GM18519 (cell line): ENCODE measurements at regions not wholly inside any gene's neighbourhood (a gene's known extent, or its start where the extent isn't known, plus 50 kb on each side); places are given as distances from the start of the nearest gene placed in this dataset.

Experiments
- ATAC-seq: cut with Tn5 transposase; IDR thresholded peaks from one replicate; pipeline ENCODE4 v1.9.1; 2021; ENCODE audit warnings: mild to moderate bottlenecking, moderate library complexity; ENCODE audit not compliant: unreplicated experiment, low FRiP score

DNA sequence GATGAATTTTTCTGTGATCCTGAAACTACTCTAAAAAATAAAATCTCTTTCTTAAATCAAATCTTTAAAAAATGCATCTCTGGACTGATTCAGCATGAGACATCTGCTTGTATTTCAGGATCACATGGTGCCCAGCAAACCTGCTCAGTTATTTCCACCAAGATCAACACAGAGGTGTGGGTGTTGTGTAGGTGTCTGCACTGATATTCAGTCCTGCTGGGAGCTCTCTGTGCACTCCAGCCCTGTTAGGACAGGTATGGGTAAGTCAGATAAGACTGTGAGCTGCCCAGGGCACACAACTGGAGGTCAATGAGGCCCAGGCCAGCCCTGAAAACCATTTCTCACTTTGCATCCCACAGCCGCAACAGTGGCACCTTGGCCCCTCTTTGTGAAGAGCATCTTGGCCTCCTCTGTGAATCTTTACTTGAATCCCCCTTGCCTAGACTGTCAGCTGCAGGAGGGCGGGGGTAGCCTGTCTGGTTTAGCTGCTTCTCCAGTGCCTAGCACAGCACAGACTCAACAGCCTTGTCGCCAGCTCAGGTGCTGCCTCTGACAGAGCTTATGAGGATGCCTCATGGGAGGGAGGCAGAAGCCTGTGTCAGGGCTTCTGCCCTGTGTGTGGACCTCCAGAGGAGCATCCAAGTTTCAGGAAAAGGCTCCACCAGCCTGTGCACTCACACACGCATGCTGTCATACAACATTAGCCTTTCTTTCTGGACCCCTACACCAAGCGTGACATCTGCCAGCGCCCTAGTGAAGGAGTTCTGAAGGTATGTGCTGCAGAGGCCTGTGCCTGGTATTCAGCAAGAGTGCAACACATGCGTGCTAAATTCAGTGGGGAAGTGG, 187.6 kb upstream of the CST7 start:
- no peak for ATAC-seq

DNA sequence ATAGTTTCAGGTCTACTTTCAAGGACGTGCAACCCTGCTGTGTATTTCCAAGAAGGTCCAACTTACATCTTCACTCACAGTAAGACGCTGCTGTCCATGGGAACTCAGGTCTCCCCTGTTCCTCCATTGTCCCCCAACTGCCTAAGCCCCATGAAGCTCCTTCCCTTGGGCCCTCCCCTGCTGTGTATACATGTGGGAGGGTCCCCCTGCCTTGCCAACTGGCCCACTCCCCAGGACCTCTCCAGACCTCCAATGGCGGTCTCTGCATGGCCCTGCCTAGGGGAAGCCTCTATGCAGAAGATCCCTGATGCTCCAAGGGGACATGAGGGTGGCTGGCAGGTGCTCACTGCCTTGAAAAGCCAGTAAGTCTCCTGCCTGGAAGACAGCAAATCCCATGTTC, 186.7 kb upstream of the CST7 start:
- no peak for ATAC-seq

DNA sequence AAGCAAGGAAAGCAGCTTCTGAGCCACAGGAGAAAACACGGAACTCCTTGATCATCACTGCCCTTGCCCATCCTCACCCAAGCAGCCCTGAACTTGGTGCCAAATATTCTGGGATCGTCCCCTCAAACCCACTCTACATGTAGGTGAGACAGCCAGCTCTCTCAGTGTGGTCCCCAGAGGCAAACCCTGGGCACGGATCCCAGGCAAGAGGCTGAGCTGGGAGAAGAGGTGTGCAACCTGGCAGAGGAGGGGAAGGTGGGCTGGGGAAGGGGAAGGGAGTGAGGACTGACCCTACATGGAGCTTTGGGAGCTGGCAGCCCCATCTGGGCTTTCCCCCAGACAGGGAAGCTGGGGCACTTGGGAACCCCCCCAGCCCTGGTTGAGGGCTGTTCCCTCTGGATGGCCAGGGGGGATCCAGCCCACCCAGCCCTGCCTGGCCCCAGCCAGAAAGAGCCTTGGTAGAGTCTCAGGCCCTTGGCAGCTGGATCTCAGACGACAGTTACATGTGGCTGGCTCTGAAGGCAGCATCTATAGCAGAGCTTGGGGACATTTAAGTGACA, 186.2 kb upstream of the CST7 start:
- no peak for ATAC-seq

DNA sequence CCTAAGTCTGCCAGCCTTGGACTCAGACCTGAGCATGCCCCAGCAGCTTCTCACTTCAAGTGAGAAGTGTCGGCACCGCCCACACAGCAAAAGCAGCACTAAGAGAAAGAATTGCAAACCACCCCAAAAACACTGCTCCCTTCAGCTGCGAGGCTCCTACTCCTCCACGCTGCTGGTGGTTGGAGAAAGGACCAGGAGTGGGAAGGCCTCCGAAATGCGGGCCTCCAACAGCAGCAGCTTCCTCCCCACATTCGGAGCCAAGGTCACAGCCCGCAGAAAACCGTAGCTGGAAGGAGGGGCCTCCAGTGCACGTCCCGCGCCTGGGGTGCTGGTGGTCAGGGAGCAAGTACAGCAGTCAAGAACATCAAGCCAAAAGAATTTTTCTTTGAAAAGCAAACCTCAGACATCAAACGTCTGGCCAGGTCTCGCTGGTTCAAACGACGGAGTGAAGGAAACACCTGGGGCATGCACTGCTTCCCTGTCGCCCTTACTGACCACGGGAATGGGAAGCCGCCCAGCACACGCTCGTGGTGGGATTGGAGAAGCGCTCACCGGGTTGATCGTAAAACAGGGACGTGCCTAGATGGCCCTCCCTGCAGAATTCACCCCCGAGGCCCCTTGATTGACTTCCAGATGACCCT, 185.6 kb upstream of the CST7 start:
- ATAC-seq, result no peak

DNA sequence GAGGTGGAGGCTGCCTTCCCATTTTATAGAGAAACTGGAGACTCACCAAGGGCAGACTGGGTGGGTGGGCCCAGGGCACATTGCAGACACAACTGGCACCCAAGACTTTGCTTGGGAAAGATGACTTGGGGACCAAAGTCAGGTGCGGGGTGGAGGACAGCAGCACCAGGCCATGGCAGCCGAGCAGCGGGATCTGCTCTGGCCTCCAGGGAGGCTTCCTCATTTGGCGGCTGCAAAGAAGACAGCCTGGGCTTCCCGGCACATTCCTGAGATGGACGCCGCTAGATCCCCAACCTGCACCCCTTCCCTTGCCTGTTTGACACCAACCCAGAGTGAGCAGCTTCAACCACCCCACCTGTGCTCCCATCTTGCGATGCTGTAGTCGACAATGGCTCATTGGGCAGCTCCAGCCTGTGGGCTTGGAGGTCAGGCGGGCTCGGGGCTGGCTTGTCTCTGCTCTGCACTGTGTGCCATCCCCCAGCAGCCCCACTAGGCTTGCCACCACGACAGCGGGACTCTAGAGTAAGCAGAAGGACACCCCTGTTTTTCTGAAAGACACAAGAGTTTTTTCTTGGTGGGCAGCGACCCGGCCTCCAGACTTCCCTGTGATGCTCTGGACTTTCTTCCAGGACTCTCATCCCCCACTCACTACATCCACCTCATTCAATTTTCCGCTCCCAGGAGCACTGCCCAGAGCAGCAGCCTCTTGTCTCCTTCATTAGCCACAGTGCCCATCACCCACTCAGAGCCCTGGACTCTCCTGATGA, 184.9 kb upstream of the CST7 start:
- no peak for ATAC-seq

DNA sequence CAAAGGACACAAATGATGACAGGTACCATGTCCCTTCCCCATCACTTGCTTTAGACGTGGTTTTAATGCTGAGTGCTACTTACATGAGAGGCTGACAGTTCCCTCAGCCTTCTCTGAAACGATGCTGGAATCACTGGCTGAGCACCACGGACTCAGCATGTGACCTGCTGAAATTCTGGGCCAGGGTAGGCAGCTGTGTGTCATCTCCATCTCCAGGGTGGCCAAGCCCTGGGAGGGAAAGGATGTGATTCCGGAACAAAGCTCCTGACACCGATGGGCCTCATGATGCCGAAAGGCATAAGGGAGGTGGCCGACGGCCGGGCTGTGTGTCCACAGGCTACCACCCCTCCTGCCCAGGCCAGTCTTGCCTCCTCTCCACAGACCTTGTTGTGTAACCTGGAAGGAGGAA, 184.3 kb upstream of the CST7 start:
- ATAC-seq, result no peak

DNA sequence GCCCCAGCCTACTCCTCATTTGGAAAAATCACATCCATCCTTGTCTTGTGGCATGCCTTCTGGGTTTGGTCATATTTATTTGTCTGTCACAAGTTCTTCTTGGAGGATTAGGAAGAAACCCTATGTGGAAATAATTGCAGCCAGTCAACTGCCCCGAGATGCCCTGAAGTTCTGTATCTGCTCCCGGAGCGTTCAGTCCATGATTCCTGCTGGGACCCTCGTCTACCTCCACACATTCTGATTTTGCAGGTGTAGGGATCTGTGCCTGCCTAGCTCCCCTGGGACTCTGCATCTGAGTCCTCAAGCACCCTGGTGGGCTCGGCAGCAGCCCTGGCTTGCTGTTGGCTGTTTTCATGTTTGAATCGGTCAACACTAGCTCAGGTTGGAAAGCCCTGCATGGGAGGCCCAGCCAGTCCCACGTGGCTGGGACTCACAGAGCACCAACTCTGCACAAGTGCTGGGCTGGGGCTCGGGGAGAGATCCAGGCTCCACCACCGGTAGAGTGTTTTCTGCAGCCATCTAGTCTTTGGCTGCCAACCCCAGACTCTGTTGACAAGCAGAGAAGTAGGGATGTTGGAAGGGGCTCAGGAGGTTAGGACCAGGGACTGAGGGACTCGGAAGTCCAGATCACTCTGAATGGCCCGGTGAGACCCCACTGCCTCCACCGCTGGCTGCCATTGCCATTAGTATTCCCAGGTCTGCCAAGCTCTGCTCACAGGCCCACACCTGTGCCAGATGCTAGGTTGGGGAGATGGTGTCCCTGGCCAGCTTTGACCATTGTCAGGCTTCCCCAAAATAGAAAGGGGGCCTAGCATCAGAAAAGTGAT, 183.5 kb upstream of the CST7 start:
- no peak for ATAC-seq

DNA sequence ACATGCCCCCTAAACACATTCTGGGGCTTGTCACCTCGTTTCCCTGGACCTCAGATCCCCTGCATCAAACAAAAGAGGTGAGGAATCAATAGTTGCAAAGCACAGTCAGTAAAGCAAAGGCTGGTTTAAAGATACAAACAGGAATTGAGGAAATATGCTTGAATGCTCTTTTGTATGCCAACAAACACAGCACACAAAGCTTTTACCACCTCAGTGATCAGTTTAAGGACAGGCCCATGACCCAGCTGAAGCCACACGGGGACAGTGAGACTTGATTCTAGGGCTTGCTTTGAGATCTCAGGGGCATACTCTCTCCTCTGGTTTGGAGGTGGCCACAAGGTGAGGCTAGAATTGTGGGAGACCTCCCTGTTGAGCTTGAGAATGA, 182.9 kb upstream of the CST7 start:
- no peak for ATAC-seq

DNA sequence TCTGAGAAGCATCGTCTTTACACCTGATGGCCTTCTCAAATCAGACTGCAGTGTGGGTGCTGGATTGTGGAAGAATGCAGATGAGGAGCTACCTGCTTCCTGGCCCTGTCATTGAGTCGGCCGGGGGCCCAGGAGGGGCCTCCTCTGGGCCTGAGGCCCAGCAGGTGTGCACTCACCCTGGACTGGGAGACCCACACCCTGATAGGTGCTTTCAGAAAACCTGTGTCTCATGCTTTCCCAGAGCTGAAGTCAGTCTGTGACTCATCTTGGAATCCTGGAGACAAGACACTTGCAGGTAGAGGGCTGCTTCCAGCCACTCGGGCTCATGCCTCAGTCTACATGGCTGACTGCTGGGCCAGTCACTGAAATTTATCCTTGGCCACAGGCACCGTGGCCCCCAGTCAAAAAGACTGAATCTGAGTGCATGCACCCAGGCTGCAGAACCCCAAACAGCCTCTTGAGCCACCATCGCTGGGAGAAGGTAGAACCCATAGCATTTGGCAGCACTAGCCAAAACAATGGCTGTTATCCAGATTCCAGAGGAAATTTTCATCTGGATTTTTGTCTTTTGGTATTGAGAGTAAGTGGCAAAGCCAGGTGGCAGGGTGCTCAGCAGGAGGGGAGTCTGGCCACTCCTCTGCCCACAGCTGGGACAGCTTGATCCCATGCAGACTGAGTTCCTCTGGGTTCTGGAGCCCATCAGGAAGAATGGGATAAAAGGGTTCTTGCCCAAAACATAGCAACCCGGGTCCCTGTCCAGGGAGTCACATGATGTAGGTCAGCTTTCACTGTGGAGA, 182.0 kb upstream of the CST7 start:
- no peak for ATAC-seq

DNA sequence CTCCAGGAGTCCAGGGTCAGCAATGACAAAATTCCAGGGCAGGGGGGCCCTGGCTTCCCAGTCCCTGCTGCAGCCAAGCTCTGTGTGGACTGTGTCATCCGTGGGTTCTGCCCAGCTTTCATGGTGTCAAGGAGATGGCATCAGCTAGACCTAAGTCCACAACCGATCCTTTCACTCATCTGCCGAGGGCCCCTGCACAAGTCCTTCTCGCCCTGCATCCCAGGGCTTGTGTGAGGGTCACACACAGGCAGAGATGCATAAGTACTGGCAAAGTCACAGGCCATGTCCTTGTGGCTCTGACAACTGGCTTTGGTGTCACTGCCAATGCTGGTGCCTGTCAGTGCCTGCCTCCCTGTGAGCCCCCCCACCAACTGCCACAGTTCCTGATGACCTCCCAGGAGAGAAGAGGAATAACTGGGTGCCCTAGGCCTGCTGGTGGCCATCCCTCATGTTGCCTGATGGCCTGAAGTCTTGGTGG, 181.4 kb upstream of the CST7 start:
- no peak for ATAC-seq

DNA sequence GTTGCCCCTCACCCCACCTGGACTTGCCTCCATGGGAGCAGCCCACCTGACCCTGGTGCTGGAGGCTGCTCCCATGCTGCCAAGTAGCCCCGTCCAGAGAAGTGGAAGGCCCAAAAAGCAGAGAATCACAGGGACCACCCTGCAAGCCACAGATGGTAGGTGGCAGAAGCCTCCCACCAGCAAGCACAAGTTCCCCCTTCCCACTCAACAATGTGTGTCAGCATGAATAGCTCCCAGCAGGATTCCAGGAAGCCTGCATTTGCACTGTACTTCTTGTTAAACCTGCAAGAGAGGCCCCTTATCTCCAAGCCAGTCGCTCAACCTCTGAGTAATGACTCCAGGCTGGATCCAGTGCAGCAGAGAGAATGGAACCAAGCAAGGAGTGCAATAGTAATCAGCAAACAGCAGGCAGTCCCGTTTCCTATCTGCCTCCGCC, 180.8 kb upstream of the CST7 start:
- ATAC-seq, result no peak

DNA sequence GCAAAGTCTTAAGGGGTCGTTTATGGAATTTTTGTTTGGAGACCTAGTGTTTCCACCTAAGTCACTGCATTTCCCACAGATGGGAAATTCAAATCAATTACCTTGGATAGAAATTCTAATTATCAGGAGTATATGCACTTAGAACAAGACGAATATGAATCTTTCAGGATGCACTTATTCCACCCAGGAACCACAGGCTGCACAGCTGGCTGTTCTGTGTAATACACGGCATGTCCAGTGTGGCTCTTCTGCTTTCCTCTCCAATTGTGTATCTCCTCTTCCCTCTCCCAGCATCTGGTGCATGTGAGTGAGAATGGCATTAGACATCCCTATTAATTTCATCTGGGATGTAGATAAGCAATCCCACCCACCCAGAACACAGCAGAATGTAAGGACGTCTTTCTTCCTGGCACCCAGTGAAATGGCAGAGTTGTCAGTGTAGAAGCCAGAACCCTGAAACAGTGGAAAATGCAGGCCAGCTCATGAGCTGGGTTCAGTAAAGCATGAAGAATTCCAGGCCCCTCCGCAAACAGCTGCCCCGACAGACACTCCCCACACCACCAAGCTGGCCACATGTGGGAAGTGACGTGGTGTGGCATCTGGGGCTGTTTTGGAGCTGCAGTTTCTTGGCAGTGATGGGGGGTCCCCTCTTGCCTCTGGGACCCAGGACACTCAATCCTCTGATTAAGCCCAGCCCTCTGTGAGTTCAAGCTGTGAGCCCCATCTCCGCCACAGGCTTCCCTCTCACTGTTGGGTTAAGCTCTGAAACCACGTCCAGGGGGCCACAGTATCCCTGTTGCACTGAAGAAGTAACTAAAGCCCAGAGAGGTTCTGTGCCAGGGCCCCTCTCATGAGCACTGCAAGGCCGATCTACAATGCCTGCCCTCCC, 180.1 kb upstream of the CST7 start:
- ATAC-seq, result no peak

DNA sequence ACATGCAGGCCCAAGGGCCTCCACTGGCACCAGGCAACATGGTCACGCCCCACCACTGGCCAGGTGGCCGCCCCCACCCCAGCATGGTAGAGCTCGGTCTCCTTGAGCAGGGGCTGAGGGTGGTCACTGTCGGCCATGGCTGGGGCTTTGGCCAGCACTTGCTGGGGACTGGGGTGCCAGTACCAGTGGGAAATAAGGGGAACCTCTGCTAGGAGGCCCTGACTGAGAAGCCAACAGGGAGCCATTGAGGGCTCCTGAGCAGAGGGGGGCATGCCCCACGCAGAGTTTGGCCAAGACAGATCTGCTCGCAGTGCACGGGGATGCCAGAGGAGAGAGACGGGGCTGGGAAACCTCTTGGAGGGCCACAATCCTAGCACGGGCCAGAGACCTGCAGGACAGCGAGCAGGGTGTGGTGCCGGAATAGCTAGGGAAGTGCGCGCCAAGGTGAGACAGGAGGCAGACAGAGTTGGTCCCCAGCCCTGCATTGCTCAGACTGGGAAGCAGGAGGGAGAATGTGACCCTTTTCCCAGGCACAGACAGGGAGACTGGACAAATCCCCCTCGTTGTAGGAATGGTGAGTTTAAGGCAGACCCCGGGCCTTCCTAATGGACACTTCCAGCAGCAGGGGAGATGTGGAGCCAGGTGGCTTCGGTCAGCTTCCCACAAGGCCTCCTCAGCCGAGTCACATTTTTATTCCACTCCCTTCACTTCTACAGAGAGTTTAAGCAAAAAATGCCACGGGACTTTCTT, 179.0 kb upstream of the CST7 start:
- no peak for ATAC-seq

DNA sequence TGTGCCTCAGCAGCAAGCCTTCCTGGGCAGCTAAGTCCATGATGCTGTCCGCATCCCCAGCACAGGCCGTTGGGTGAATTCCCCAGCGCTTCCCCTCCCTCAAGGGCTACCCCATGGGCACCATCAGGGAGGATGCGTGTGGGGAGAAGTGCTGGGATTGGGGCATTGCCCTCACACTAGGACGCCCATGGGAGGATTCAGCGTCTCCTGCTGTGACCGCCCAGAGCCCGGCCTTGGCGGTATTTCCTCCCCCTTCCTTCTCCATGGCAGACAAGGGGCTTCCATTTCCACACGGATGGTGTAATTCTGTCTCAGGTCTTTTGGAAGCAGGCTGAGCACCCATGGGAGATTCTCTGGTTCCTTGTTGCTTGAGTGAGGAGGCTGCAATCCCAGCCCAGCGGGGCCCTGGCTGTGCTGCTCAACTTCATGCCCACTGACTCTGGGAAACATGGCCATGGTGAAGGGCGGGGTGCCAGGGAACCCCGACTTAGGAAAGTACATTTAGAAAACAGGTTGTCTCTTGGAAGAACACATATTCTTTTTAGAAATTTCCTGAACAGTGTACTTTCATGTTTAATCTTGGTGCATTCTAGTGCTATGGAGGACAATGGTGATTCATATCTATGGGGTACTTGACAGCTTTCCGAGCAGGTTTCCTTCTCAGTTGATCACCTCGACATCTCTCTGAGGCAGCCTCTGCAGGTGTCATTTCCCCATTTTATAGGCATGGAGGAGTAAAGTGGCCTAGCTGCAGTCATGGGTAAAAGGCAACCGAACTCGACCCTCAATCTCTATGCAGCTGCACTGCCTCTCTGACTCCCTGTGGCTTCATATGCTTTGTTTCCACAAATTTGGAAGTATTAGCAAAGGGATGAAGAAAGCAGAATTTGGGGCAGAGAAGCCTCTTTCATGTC, 178.2 kb upstream of the CST7 start:
- ATAC-seq, result no peak

DNA sequence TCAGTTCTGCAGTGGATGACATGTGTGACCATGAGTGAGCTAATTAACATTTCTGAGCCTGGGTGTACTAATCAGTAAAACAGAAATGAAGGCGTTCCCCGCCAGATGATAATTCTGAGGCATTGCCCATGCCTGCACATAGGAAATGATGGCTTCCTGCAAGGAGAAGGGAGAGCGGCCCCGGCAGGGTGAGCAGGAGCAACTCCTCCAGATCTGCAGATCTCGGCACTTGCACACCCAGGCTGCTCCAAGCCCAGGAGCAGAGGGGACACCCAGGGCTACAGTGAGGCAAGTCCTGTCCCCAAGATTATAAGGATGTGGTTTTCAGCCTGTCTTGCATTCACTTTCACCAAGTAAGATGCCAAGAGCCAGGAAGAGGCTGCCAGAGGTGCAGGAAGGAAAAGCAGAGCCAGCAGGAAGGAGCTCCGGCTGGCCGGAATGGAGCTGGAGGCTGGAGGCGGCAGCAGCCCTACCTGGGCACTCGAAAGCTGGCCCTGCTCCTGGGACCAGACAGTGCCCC, 177.5 kb upstream of the CST7 start:
- ATAC-seq, result no peak

DNA sequence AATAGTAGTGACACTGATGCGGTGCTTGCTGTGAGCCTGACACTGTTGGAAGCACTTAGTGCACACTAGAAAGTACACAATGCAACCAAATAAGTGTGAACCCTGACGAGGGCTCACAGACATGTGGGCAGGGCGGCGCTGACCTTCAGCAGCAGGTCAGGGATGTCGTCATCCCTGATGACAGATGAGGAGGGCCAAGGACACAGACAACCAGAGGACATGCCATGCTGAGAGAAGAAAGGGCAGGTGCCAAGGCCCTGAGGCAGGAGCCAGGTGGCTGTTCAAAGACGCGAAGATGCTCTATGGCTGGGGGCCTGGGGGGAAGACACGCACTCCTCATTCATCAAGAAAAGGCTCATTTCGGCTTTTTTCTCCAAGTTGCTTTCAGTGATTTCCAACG, 176.4 kb upstream of the CST7 start:
- no peak for ATAC-seq
